ENCODE measurements at regions not wholly inside any gene's neighbourhood (a gene's known extent, or its start where the extent isn't known, plus 50 kb on each side); places are given as distances from the start of the nearest gene placed in this dataset.

DNA sequence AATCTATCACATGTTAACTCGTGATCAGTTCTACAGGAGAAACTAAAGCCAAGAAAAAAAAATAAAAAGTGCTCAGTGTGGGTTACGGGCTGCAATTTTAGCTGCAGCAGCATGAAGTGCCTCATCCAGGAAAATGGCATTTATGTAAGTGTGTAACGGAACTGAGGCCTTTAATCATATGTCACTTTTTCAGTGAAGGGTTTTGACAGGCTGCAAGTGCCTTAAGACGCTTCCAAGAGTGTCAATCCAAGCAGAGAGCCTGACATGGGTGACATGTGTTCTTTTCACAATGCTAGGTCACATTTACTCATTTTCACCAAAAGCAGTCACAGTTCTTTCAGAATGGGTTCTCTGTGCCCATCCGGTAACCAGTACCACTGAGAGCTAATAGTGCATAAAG is 604.6 kb downstream of the RAB28 start:
- Histone ChIP-seq H3K4me3 (no peak overlapping the region), H3K4me1 (no peaks in the 10 kb centered on the region), H3K27ac (no peak overlapping the region), H3K27me3 (no peaks in the 10 kb centered on the region), H3K36me3 (no peaks in the 10 kb centered on the region), H3K9me3 (no peaks in the 10 kb centered on the region)
- DNase-seq (no peak), ATAC-seq (no peak)
- intact Hi-C loops (cut with DNase I; ENCODE audit: low total_unique reads) = no loop called here
- in situ Hi-C loops (cut with MboI; ENCODE audit: low sequenced_read_pairs in 4 of 4) = no loop called here
- TF ChIP-seq POLR2A (IDR thresholded peaks at IDR 0.05) = no peak
- TF ChIP-seq, protein P1, sequence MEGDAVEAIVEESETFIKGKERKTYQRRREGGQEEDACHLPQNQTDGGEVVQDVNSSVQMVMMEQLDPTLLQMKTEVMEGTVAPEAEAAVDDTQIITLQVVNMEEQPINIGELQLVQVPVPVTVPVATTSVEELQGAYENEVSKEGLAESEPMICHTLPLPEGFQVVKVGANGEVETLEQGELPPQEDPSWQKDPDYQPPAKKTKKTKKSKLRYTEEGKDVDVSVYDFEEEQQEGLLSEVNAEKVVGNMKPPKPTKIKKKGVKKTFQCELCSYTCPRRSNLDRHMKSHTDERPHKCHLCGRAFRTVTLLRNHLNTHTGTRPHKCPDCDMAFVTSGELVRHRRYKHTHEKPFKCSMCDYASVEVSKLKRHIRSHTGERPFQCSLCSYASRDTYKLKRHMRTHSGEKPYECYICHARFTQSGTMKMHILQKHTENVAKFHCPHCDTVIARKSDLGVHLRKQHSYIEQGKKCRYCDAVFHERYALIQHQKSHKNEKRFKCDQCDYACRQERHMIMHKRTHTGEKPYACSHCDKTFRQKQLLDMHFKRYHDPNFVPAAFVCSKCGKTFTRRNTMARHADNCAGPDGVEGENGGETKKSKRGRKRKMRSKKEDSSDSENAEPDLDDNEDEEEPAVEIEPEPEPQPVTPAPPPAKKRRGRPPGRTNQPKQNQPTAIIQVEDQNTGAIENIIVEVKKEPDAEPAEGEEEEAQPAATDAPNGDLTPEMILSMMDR (IDR thresholded peaks at IDR 0.05 in 4 of 5, conservative IDR thresholded peaks at IDR 0.05 in 1 of 5) = no peak

DNA sequence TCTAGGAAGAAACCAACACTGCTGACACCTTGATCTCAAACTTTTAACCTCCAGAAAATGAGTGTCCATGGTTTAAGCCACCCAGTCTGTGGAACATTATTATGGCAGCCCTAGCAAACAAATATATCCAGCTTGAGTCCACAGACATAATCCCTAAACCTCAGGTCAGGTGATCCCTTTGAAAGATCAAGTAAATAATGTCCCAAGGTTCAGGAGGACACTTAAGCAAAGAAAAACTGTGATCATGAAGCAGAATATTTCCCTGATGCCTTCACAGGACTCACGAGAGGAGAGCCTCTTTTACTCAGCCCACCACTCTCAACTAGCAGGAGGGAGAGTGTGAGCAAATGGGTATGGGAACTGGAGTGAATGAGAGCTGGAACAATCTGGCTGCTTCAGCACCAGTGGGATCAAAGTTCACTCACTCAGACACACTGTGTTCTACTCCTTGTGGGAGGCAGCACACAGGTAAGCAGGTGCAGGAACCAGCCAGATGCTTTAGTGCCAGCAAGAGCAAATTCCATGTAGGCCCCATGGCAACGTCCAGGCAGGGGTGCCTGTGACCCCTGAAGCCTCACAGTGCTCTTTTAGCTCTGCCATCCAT is 608.4 kb downstream of the RAB28 start:
- DNase-seq (no peak), ATAC-seq (no peak)
- intact Hi-C loops (cut with DNase I; ENCODE audit: low total_unique reads) = no loop called here
- no peak overlapping the region for H3K4me3 ChIP-seq
- H3K27me3 ChIP-seq = no peaks in the 10 kb centered on the region
- no peaks in the 10 kb centered on the region for H3K36me3 ChIP-seq
- no peaks in the 10 kb centered on the region for H3K9me3 ChIP-seq
- TF ChIP-seq, protein P1 (IDR thresholded peaks at IDR 0.05 in 4 of 5, conservative IDR thresholded peaks at IDR 0.05 in 1 of 5) = no peak
- TF ChIP-seq POLR2A (IDR thresholded peaks at IDR 0.05) = no peak
- in situ Hi-C loops (cut with MboI; ENCODE audit: low sequenced_read_pairs in 4 of 4) = no loop called here
- no peak overlapping the region for H3K27ac ChIP-seq
- H3K4me1 ChIP-seq = no peaks in the 10 kb centered on the region

DNA sequence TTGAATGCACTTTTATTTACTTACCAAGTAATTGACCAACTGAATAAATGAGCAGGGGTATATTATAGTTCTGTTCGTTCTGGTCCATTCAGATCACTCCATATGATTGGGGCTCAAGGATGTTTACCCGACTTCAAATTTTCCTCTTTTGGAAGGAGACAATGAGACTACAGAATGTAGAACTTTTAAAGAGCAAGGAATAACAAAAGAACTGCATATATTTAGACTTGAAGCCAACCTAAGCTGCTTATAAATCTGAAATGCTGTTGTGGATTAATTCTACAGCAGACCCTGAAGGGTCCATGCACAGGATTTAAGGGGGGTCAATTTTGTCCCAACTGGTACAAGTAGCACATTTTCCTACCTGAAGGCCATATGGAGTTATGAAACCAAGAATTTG is 610.8 kb downstream of the RAB28 start:
- Histone ChIP-seq H3K9me3 (peaks cover 0 to 3% (median 0%) of the 10 kb centered on the region in 3 donors), H3K27me3 (no peaks in the 10 kb centered on the region), H3K4me1 (no peaks in the 10 kb centered on the region), H3K27ac (no peak overlapping the region), H3K36me3 (no peaks in the 10 kb centered on the region), H3K4me3 (no peak overlapping the region)
- intact Hi-C loops (cut with DNase I; ENCODE audit: low total_unique reads) (no loop called here), in situ Hi-C loops (cut with MboI; ENCODE audit: low sequenced_read_pairs in 4 of 4) (no loop called here)
- DNase-seq = no peak
- TF ChIP-seq, protein P1 (IDR thresholded peaks at IDR 0.05 in 4 of 5, conservative IDR thresholded peaks at IDR 0.05 in 1 of 5) = no peak
- no peak for TF ChIP-seq POLR2A (IDR thresholded peaks at IDR 0.05)
- ATAC-seq = no peak

DNA sequence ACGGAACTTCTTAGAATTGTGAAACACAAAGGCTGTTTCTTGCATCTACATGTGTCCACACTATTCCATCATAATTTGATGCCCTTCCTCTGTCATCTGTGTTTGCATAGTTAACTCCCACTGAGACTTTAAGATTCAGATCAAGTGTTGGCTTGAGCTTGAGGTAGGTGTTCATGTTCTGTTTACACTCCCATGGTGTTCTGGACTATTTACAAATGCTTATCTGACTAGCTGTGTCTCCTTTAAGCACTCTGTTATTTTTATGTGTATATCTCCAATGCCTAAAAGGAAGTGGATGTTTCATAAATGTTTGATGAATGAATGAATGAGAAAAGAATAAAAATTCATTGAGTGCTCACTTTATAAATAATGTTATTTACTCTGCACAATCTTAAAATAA is 622.7 kb downstream of the RAB28 start:
- H3K9me3 ChIP-seq = no peaks in the 10 kb centered on the region
- in situ Hi-C loops (cut with MboI; ENCODE audit: low sequenced_read_pairs in 4 of 4) = no loop called here
- DNase-seq (no peak), ATAC-seq (no peak)
- no peaks in the 10 kb centered on the region for H3K4me1 ChIP-seq
- TF ChIP-seq POLR2A (IDR thresholded peaks at IDR 0.05) = no peak
- TF ChIP-seq, protein P1 (IDR thresholded peaks at IDR 0.05 in 4 of 5, conservative IDR thresholded peaks at IDR 0.05 in 1 of 5) = no peak
- intact Hi-C loops (cut with DNase I; ENCODE audit: low total_unique reads) = no loop called here
- H3K27ac ChIP-seq = no peak overlapping the region
- H3K27me3 ChIP-seq = no peaks in the 10 kb centered on the region
- no peaks in the 10 kb centered on the region for H3K36me3 ChIP-seq
- H3K4me3 ChIP-seq = no peak overlapping the region
